ENCODE measurements at regions not wholly inside any gene's neighbourhood (a gene's known extent, or its start where the extent isn't known, plus 50 kb on each side); places are given as distances from the start of the nearest gene placed in this dataset.

DNA sequence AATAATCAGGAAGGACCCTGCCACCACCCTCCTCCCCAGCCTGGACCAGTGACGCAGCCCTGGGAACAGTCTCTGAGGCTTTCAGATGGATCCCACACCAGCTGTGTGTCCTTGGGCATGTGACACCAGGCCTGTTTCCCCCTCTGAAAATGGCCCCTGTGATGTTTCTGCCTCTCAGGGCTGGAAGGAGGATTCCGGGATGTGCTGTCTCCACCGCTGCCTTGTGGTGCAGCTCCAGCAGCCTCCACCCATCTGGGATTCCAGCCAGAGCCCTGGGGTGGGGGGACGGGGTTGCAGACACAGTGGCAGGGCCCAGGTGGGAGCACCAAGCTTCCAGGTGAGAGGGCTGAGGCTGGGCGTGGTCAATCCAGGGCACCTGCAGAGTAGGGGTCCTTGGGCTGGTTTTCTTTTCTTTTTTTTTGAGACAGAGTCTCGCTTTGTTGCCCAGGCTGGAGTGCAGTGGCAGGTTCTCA is 179.7 kb upstream of the IER5L start:
- TF ChIP-seq, protein P1, sequence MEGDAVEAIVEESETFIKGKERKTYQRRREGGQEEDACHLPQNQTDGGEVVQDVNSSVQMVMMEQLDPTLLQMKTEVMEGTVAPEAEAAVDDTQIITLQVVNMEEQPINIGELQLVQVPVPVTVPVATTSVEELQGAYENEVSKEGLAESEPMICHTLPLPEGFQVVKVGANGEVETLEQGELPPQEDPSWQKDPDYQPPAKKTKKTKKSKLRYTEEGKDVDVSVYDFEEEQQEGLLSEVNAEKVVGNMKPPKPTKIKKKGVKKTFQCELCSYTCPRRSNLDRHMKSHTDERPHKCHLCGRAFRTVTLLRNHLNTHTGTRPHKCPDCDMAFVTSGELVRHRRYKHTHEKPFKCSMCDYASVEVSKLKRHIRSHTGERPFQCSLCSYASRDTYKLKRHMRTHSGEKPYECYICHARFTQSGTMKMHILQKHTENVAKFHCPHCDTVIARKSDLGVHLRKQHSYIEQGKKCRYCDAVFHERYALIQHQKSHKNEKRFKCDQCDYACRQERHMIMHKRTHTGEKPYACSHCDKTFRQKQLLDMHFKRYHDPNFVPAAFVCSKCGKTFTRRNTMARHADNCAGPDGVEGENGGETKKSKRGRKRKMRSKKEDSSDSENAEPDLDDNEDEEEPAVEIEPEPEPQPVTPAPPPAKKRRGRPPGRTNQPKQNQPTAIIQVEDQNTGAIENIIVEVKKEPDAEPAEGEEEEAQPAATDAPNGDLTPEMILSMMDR (IDR thresholded peaks at IDR 0.05; ENCODE audit: insufficient read depth, low read length), result no peak
- TF ChIP-seq, protein P2, sequence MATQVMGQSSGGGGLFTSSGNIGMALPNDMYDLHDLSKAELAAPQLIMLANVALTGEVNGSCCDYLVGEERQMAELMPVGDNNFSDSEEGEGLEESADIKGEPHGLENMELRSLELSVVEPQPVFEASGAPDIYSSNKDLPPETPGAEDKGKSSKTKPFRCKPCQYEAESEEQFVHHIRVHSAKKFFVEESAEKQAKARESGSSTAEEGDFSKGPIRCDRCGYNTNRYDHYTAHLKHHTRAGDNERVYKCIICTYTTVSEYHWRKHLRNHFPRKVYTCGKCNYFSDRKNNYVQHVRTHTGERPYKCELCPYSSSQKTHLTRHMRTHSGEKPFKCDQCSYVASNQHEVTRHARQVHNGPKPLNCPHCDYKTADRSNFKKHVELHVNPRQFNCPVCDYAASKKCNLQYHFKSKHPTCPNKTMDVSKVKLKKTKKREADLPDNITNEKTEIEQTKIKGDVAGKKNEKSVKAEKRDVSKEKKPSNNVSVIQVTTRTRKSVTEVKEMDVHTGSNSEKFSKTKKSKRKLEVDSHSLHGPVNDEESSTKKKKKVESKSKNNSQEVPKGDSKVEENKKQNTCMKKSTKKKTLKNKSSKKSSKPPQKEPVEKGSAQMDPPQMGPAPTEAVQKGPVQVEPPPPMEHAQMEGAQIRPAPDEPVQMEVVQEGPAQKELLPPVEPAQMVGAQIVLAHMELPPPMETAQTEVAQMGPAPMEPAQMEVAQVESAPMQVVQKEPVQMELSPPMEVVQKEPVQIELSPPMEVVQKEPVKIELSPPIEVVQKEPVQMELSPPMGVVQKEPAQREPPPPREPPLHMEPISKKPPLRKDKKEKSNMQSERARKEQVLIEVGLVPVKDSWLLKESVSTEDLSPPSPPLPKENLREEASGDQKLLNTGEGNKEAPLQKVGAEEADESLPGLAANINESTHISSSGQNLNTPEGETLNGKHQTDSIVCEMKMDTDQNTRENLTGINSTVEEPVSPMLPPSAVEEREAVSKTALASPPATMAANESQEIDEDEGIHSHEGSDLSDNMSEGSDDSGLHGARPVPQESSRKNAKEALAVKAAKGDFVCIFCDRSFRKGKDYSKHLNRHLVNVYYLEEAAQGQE (IDR thresholded peaks at IDR 0.05; ENCODE audit: insufficient replicate concordance, low read depth), result no peak
- TF ChIP-seq POLR2AphosphoS5 (IDR thresholded peaks at IDR 0.05; ENCODE audit: low read depth), result no peak
- no peak for TF ChIP-seq SPI1 (IDR thresholded peaks at IDR 0.05; ENCODE audit: borderline replicate concordance, low read depth)
- no peak for TF ChIP-seq GABPA (IDR thresholded peaks at IDR 0.05; ENCODE audit: low read depth)
- no peak overlapping the region for H3K4me3 ChIP-seq (replicated peaks; ENCODE audit: insufficient read depth, low read length)
- H3K27me3 ChIP-seq (ENCODE audit: insufficient read depth, poor library complexity, severe bottlenecking), result no peaks in the 10 kb centered on the region

DNA sequence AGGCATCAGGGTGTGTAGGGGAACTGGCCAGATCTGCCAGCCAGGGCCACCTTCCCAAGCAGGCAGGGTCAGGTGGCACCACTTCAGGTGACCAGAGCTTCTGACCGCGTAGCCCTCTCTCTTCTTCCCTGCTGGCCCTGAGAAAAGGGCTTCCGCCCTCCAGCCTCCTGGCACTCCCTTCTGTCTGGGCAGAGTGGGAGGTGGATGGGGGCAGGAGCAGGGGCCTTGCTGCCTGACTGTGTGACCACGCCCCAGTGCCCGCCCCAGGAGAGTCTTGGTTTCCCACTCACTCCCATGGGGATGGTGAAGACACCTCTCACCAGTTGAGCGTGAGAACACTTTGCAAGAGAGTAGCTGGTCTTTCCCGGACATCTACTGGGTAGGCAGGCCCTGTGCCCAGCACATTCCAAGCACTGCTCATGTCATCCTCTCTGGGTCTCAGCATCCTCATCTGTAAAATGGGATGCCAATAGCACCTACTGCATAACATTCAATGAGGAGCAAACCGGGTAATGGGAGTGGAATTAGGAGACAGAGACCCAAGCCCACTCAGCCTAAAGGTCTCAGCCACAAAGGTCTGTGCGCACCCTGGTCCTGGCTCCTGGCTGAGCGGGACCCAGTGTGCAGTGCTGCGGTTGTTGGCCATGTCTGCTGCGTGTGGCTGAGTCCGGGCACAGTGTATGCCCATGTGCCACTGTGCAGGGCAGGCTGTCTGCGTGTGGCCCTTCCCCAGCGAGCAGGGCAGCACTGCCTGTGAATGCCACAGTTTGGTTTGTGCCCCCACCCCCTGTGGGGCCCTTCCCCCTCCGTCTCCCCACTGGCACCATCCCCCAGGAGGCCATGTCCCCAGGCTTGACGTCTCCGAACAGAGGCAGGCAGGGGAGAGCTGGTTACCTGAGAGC is 179.1 kb upstream of the IER5L start:
- Histone ChIP-seq H3K27me3 (ENCODE audit: insufficient read depth, poor library complexity, severe bottlenecking) (no peaks in the 10 kb centered on the region), H3K27ac (replicated peaks) (no peak overlapping the region), H3K4me3 (replicated peaks; ENCODE audit: insufficient read depth, low read length) (no peak overlapping the region)
- no peak for DNase-seq (ENCODE audit: low read depth in 1 of 2, low spot score in 1 of 2)
- TF ChIP-seq POLR2AphosphoS5 (IDR thresholded peaks at IDR 0.05; ENCODE audit: low read depth), result no peak
- TF ChIP-seq, protein P1 (IDR thresholded peaks at IDR 0.05; ENCODE audit: insufficient read depth, low read length), result no peak

More for the DNA sequence above, 179.7 kb upstream of the IER5L start:
- no peak for DNase-seq (ENCODE audit: low read depth in 1 of 2, low spot score in 1 of 2)
- no peak overlapping the region for H3K27ac ChIP-seq (replicated peaks)

DNA sequence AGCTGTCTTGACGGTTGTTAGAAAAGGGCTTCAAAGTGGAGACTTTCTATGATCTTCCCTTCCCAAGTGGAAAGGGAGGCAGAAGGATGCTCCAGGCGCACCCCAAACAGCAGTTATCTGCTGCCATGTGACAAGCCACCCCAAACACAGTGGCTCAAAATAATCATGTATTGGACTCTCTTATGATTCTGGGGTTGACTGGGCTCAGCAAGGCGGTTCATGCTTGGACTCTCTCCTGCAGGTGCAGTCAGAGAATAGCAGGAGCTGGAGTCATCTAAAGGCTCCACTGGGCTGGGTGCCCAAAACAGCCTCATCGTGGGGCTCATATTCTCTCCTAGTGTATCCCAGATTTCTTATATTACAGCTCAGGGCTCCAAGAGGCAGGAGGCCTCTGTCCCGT is 177.6 kb upstream of the IER5L start:
- TF ChIP-seq POLR2AphosphoS5 (IDR thresholded peaks at IDR 0.05; ENCODE audit: low read depth) (no peak), GABPA (IDR thresholded peaks at IDR 0.05; ENCODE audit: low read depth) (no peak), SPI1 (IDR thresholded peaks at IDR 0.05; ENCODE audit: borderline replicate concordance, low read depth) (no peak)
- TF ChIP-seq, protein P2 (IDR thresholded peaks at IDR 0.05; ENCODE audit: insufficient replicate concordance, low read depth), result no peak
- TF ChIP-seq, protein P1 (IDR thresholded peaks at IDR 0.05; ENCODE audit: insufficient read depth, low read length), result no peak
- H3K27ac ChIP-seq (replicated peaks), result no peak overlapping the region
- DNase-seq (ENCODE audit: low read depth in 1 of 2, low spot score in 1 of 2), result no peak
- H3K4me3 ChIP-seq (replicated peaks; ENCODE audit: insufficient read depth, low read length), result no peak overlapping the region
- no peaks in the 10 kb centered on the region for H3K27me3 ChIP-seq (ENCODE audit: insufficient read depth, poor library complexity, severe bottlenecking)

All from HL-60 (cell line).